IgD-negative memory B cell (primary cell): ENCODE measurements at regions not wholly inside any gene's neighbourhood (a gene's known extent, or its start where the extent isn't known, plus 50 kb on each side); places are given as distances from the start of the nearest gene placed in this dataset.
A peak's percentile ranks its signal among the peaks of the same experiment; 100 is the strongest.

ENCODE experiments used
- H3K27ac Mint-ChIP-seq, 3 donors: one replicate each; pipeline ENCODE4 v1.8.0; 2020 to 2022; ENCODE audit warnings: mild to moderate bottlenecking in 3 of 3, mixed read lengths in 3 of 3, moderate library complexity in 1 of 3
- H3K27me3 Mint-ChIP-seq: one replicate; pipeline ENCODE4 v1.8.0; 2021; ENCODE audit warnings: mixed read lengths
- H3K36me3 Mint-ChIP-seq: one replicate; pipeline ENCODE4 v1.8.0; 2020; ENCODE audit warnings: mild to moderate bottlenecking, mixed read lengths
- H3K4me1 Mint-ChIP-seq, 3 donors: one replicate each; pipeline ENCODE4 v1.8.0; 2020 to 2022; ENCODE audit warnings: mixed read lengths in 3 of 3, mild to moderate bottlenecking in 1 of 3
- H3K4me3 Mint-ChIP-seq, 4 donors: one replicate each; pipeline ENCODE4 v1.8.0; 2020 to 2022; ENCODE audit warnings: mild to moderate bottlenecking in 4 of 4, mixed read lengths in 4 of 4, moderate library complexity in 3 of 4
- H3K9me3 Mint-ChIP-seq, 3 donors: one replicate each; pipeline ENCODE4 v1.8.0; 2020 to 2021; ENCODE audit warnings: mixed read lengths in 3 of 3, mild to moderate bottlenecking in 1 of 3

GRCh38 chr9:90457386-90458190 is 185.0 kb downstream of the DIRAS2 start:
- peak overlapping the region in 1 of 4 donors; percentile 19 for H3K4me3 Mint-ChIP-seq
- peaks cover 0 to 3% (median 3%) of the 10 kb centered on the region in 3 donors for H3K9me3 Mint-ChIP-seq
- no peak overlapping the region for H3K27ac Mint-ChIP-seq
- peaks cover 5% of the 10 kb centered on the region for H3K27me3 Mint-ChIP-seq
- no peaks in the 10 kb centered on the region for H3K4me1 Mint-ChIP-seq
- H3K36me3 Mint-ChIP-seq, result peaks cover 5% of the 10 kb centered on the region

GRCh38 chr9:90458485-90458884 is 184.1 kb downstream of the DIRAS2 start:
- H3K27me3 Mint-ChIP-seq, result peaks cover 5% of the 10 kb centered on the region
- H3K4me1 Mint-ChIP-seq, result no peaks in the 10 kb centered on the region
- H3K9me3 Mint-ChIP-seq, result peaks cover 0 to 3% (median 3%) of the 10 kb centered on the region in 3 donors
- H3K36me3 Mint-ChIP-seq, result peaks cover 5% of the 10 kb centered on the region
- H3K27ac Mint-ChIP-seq, result no peak overlapping the region
- H3K4me3 Mint-ChIP-seq, result peak overlapping the region in 1 of 4 donors; percentile 14

- H3K27me3 Mint-ChIP-seq, result peaks cover 5% of the 10 kb centered on the region
- peaks cover 5% of the 10 kb centered on the region for H3K36me3 Mint-ChIP-seq
- H3K27ac Mint-ChIP-seq, result no peak overlapping the region
- H3K4me3 Mint-ChIP-seq, result peak overlapping the region in 1 of 4 donors; percentile 1
- peaks cover 0 to 3% (median 2%) of the 10 kb centered on the region in 3 donors for H3K9me3 Mint-ChIP-seq
- H3K4me1 Mint-ChIP-seq, result no peaks in the 10 kb centered on the region
Observed at GRCh38 chr9:90459321-90459720, 183.3 kb downstream of the DIRAS2 start.

- Mint-ChIP-seq H3K9me3 (peaks cover 0 to 3% (median 0%) of the 10 kb centered on the region in 3 donors), H3K27me3 (peaks cover 8% of the 10 kb centered on the region)
Observed at GRCh38 chr9:90460220-90460619, 182.4 kb downstream of the DIRAS2 start.

GRCh38 chr9:90464978-90465377 is 177.6 kb downstream of the DIRAS2 start:
- peaks cover 4% of the 10 kb centered on the region for H3K27me3 Mint-ChIP-seq
- no peak overlapping the region for H3K27ac Mint-ChIP-seq

More at GRCh38 chr9:90460220-90460619, 182.4 kb downstream of the DIRAS2 start:
- peaks cover 5% of the 10 kb centered on the region for H3K36me3 Mint-ChIP-seq
- H3K4me3 Mint-ChIP-seq, result no peak overlapping the region
- H3K27ac Mint-ChIP-seq, result no peak overlapping the region
- no peaks in the 10 kb centered on the region for H3K4me1 Mint-ChIP-seq

GRCh38 chr9:90466441-90466840 is 176.2 kb downstream of the DIRAS2 start:
- no peak overlapping the region for H3K27ac Mint-ChIP-seq
- H3K27me3 Mint-ChIP-seq, result peaks cover 8% of the 10 kb centered on the region
- no peaks in the 10 kb centered on the region for H3K9me3 Mint-ChIP-seq
- no peaks in the 10 kb centered on the region for H3K4me1 Mint-ChIP-seq
- peak overlapping the region in 1 of 4 donors; percentile 25 for H3K4me3 Mint-ChIP-seq
- H3K36me3 Mint-ChIP-seq, result no peaks in the 10 kb centered on the region

More at GRCh38 chr9:90464978-90465377, 177.6 kb downstream of the DIRAS2 start:
- no peaks in the 10 kb centered on the region for H3K4me1 Mint-ChIP-seq
- H3K4me3 Mint-ChIP-seq, result no peak overlapping the region
- H3K36me3 Mint-ChIP-seq, result peaks cover under 1% of the 10 kb centered on the region
- no peaks in the 10 kb centered on the region for H3K9me3 Mint-ChIP-seq

DNA sequence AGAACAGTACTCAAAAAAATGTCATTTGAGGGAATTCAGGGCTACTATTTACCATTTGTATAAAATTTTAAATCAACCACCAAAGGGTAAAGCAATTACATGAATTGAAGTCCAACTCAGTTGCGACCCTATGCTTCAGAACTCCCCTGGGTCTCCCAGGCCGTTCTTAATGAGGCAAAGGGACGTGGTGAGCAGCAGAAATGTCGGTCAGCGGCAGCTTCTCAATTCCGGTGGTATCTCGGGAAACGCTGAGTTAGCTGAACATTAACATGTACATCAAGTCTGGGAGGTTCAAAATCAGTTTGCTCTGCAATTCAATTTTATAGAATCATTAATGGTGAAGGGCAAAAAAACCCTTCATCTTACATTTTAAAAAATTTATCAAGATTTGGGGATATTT is 173.2 kb downstream of the DIRAS2 start:
- no peak overlapping the region for H3K27ac Mint-ChIP-seq

GRCh38 chr9:90469865-90470387 is 172.7 kb downstream of the DIRAS2 start:
- Mint-ChIP-seq H3K9me3 (no peaks in the 10 kb centered on the region), H3K36me3 (peaks cover 2% of the 10 kb centered on the region), H3K27me3 (peaks cover 5% of the 10 kb centered on the region), H3K4me3 (no peak overlapping the region), H3K27ac (no peak overlapping the region), H3K4me1 (peaks cover 0 to 3% (median 0%) of the 10 kb centered on the region in 3 donors)

More for the DNA sequence above, 173.2 kb downstream of the DIRAS2 start:
- H3K4me1 Mint-ChIP-seq, result peaks cover 0 to 3% (median 0%) of the 10 kb centered on the region in 3 donors
- H3K4me3 Mint-ChIP-seq, result no peak overlapping the region
- peaks cover 2% of the 10 kb centered on the region for H3K36me3 Mint-ChIP-seq
- peaks cover 8% of the 10 kb centered on the region for H3K27me3 Mint-ChIP-seq
- H3K9me3 Mint-ChIP-seq, result no peaks in the 10 kb centered on the region

- no peak overlapping the region for H3K4me3 Mint-ChIP-seq
- no peak overlapping the region for H3K27ac Mint-ChIP-seq
- H3K4me1 Mint-ChIP-seq, result peaks cover 0 to 3% (median 0%) of the 10 kb centered on the region in 3 donors
Observed at GRCh38 chr9:90476058-90476457, 166.6 kb downstream of the DIRAS2 start.

DNA sequence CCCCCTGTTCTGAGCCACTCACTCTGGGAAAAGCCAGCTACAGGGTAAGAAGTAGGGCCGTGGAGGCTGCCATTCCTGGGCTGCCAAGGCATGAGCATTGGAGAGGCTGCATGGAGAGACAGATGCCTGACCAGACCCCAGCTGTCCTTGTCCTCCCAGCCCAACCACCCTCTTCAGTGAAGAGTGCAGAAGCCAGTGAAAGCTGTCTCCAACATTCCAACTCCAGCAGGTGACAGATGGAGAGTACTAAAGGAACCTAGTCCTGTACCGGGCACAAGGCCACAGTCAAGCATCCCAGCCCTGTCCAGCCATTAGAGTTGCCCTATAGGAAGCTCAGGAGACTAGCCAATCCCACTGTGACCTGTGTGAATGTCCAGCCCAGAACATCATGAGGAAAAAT is 165.1 kb downstream of the DIRAS2 start:
- H3K27me3 Mint-ChIP-seq, result no peaks in the 10 kb centered on the region
- peaks cover 0 to 3% (median 0%) of the 10 kb centered on the region in 3 donors for H3K4me1 Mint-ChIP-seq
- no peaks in the 10 kb centered on the region for H3K9me3 Mint-ChIP-seq
- H3K4me3 Mint-ChIP-seq, result no peak overlapping the region
- H3K36me3 Mint-ChIP-seq, result peaks cover 2% of the 10 kb centered on the region
- H3K27ac Mint-ChIP-seq, result no peak overlapping the region

More at GRCh38 chr9:90476058-90476457, 166.6 kb downstream of the DIRAS2 start:
- Mint-ChIP-seq H3K27me3 (no peaks in the 10 kb centered on the region), H3K9me3 (no peaks in the 10 kb centered on the region), H3K36me3 (peaks cover 3% of the 10 kb centered on the region)

- Mint-ChIP-seq H3K27ac (no peak overlapping the region), H3K36me3 (peaks cover 2% of the 10 kb centered on the region)
Observed at GRCh38 chr9:90478821-90479220, 163.8 kb downstream of the DIRAS2 start.

GRCh38 chr9:90485028-90485427 is 157.6 kb downstream of the DIRAS2 start:
- Mint-ChIP-seq H3K4me1 (no peaks in the 10 kb centered on the region), H3K9me3 (peaks cover 2 to 12% (median 11%) of the 10 kb centered on the region in 3 donors), H3K27me3 (peaks cover 7% of the 10 kb centered on the region), H3K4me3 (no peak overlapping the region), H3K27ac (no peak overlapping the region), H3K36me3 (no peaks in the 10 kb centered on the region)

More at GRCh38 chr9:90478821-90479220, 163.8 kb downstream of the DIRAS2 start:
- Mint-ChIP-seq H3K27me3 (no peaks in the 10 kb centered on the region), H3K9me3 (no peaks in the 10 kb centered on the region), H3K4me3 (no peak overlapping the region), H3K4me1 (peaks cover 0 to 2% (median 0%) of the 10 kb centered on the region in 3 donors)

DNA sequence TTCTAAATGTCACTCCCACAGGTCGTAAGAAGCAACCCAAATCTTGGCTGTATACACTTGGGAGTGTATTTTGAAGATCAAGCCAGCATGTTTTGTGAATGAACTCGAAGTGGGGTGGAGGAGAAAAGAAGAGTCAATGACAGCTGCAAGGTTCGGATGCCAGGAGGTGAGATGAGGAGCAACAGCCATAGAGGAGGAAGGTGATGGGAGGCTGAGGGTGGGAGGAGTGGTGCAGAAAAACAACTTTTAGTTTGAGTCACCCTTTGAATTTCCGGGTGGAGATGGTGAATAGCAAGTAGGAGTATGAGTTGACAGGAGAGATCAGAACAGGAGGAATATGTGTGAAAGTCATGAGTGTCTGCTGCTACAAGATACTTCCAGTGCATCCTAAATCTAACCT is 153.6 kb downstream of the DIRAS2 start:
- Mint-ChIP-seq H3K27me3 (peaks cover 7% of the 10 kb centered on the region), H3K4me3 (no peak overlapping the region), H3K9me3 (peaks cover 4 to 12% (median 12%) of the 10 kb centered on the region in 3 donors), H3K27ac (no peak overlapping the region), H3K4me1 (no peaks in the 10 kb centered on the region), H3K36me3 (no peaks in the 10 kb centered on the region)

DNA sequence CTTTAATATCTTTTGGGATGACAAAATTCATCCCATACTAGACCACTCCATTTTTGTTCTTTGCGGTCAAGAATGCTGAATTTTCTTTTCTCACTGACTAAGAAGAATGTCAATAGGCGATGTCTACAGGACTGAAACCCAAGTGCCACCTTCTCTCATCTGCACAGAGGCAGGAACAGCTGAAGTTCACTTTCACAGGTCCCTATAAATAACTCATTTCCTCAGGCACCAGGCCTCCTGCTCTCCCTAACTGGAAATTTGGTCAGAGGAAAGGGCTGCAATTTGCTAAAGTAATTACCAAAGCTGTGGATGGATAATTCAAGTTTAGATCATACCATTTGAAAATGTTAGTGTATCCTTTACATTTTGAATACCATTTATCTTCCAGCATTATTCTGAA is 142.9 kb downstream of the DIRAS2 start:
- Mint-ChIP-seq H3K27ac (no peak overlapping the region), H3K4me3 (no peak overlapping the region), H3K27me3 (peaks cover 2% of the 10 kb centered on the region), H3K4me1 (no peaks in the 10 kb centered on the region), H3K9me3 (peaks cover 0 to 4% (median 0%) of the 10 kb centered on the region in 3 donors), H3K36me3 (peaks cover 2% of the 10 kb centered on the region)

- Mint-ChIP-seq H3K36me3 (peaks cover 2% of the 10 kb centered on the region), H3K9me3 (no peaks in the 10 kb centered on the region), H3K27ac (no peak overlapping the region), H3K27me3 (peaks cover 2% of the 10 kb centered on the region), H3K4me1 (no peaks in the 10 kb centered on the region), H3K4me3 (no peak overlapping the region)
Observed at GRCh38 chr9:90502134-90502533, 140.5 kb downstream of the DIRAS2 start.
